ENCODE measurements at regions not wholly inside any gene's neighbourhood (a gene's known extent, or its start where the extent isn't known, plus 50 kb on each side); places are given as distances from the start of the nearest gene placed in this dataset.

- no peak for TF ChIP-seq POLR2A (IDR thresholded peaks at IDR 0.05)
- no peak for TF ChIP-seq CTCF (IDR thresholded peaks at IDR 0.05)
- no peak for TF ChIP-seq POLR2AphosphoS5 (IDR thresholded peaks at IDR 0.05)
Measured at GRCh38 chr1:201676197-201676596, 137.3 kb downstream of the NAV1 start.
